ENCODE measurements at regions not wholly inside any gene's neighbourhood (a gene's known extent, or its start where the extent isn't known, plus 50 kb on each side); places are given as distances from the start of the nearest gene placed in this dataset.

DNA sequence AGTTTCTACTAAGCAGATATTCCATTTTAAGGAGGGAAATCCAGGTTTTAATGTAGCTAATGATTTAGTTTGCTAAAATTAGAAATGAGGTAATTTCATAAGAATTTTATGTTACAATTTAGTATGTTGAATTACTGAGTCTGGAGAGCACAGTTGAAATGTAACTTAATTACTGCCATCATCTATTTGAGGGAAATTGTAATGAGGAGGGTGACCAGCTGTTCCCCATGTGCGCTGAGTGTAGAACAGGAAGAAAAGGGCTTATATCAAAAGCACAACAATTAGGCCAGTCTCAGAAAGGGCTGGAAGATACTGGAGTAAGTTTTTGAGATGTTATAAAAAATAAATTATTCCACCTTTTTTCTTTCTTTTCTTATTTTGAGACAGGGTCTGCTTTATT, 735.1 kb upstream of the GOT2 start:
- TF ChIP-seq, protein P1, sequence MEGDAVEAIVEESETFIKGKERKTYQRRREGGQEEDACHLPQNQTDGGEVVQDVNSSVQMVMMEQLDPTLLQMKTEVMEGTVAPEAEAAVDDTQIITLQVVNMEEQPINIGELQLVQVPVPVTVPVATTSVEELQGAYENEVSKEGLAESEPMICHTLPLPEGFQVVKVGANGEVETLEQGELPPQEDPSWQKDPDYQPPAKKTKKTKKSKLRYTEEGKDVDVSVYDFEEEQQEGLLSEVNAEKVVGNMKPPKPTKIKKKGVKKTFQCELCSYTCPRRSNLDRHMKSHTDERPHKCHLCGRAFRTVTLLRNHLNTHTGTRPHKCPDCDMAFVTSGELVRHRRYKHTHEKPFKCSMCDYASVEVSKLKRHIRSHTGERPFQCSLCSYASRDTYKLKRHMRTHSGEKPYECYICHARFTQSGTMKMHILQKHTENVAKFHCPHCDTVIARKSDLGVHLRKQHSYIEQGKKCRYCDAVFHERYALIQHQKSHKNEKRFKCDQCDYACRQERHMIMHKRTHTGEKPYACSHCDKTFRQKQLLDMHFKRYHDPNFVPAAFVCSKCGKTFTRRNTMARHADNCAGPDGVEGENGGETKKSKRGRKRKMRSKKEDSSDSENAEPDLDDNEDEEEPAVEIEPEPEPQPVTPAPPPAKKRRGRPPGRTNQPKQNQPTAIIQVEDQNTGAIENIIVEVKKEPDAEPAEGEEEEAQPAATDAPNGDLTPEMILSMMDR (conservative IDR thresholded peaks at IDR 0.05 in 1 of 2, IDR thresholded peaks at IDR 0.05 in 1 of 2; ENCODE audit: extremely low read depth in 1 of 2, insufficient read depth in 1 of 2, low read depth in 1 of 2, low read length in 2 of 2) = no peak
- no peak for TF ChIP-seq EZH2 (IDR thresholded peaks at IDR 0.05; ENCODE audit: borderline replicate concordance, low read length)
